ENCODE measurements at regions not wholly inside any gene's neighbourhood (a gene's known extent, or its start where the extent isn't known, plus 50 kb on each side); places are given as distances from the start of the nearest gene placed in this dataset.
A peak's percentile ranks its signal among the peaks of the same experiment; 100 is the strongest.

DNA sequence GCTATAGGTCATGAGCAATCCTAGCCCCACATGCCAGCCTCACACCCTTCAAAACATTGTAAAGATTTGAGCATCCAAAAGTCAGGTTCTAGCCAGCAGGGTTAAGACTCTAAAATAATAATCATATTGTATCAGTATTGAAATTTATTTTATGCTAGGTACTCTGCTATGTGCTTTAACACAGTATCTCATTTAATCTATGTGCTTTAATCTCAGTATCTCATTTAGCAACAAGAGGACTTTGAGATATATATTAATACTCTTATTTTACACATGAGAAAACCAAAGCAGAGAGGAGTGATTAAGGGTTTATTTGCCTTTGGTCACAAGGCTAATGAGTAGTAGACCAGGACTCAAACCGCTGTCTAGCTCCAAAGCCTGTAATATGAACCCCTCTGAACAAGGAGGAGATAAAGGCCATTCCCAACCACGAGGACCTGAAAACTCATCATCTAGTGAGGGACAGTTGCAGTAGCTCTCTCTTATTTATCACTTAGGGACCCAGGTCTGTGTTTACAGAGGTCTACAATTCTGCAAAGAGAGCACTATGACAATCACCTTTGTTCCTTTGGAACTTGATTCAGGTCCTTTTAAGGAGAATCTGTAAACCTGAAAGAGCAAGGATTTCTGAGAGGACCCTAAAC is 116.5 kb upstream of the SERTAD2 start:
- Histone ChIP-seq H2AFZ (ENCODE audit: low read length) (no peak overlapping the region), H3K9me3 (ENCODE audit: low read length) (no peaks in the 10 kb centered on the region), H3K27me3 (ENCODE audit: control insufficient read depth in 1 of 2, insufficient read depth in 2 of 2, low read length in 2 of 2) (peaks cover 2 to 55% of the 10 kb centered on the region in 2 experiments; a peak in 4 of 5 replicates), H3K9ac (ENCODE audit: insufficient read depth, low read depth, low read length) (no peak overlapping the region), H3K4me2 (ENCODE audit: low read depth, low read length) (no peak overlapping the region; the same call in 1 of the 2 replicates), H4K20me1 (ENCODE audit: insufficient read depth, low read length) (no peaks in the 10 kb centered on the region), H3K4me1 (ENCODE audit: insufficient read depth, low read length) (peaks cover 41% of the 10 kb centered on the region), H3K79me2 (ENCODE audit: insufficient read depth, low read length) (no peaks in the 10 kb centered on the region), H3K36me3 (replicated peaks in 1 of 2; ENCODE audit: control insufficient read depth in 1 of 2, insufficient read depth in 2 of 2, low read length in 2 of 2) (no peaks in the 10 kb centered on the region), H3K27ac (ENCODE audit: extremely low read length, insufficient read depth, low read length) (no peak overlapping the region), H3K4me3 (replicated peaks in 1 of 3; ENCODE audit: insufficient read depth in 1 of 3, low read depth in 2 of 3, low read length in 3 of 3) (no peak overlapping the region)
- no peak for ATAC-seq
- CTCF ChIA-PET (ENCODE audit: low intra/inter-chr PET ratio, low total read pairs): no interaction called here
- TF ChIP-seq SOX6 (IDR thresholded peaks at IDR 0.05): no peak
- TF ChIP-seq SOX6 (CRISPR knock-in tag; IDR thresholded peaks at IDR 0.05): 0 out of 2 replicates have a peak, but pooled peaks have one; percentile 11
- TF ChIP-seq ZBTB1 (CRISPR knock-in tag; IDR thresholded peaks at IDR 0.05; ENCODE audit: borderline replicate concordance): no peak
- no peak for TF ChIP-seq HDAC1 (CRISPR knock-in tag; IDR thresholded peaks at IDR 0.05)
- WGBS (ENCODE audit: low lambda C conversion rate): 0% methylated on average over 2 of the region's 2 CpGs
- no peak for DNase-seq (ENCODE audit: low spot score)
- in situ Hi-C loops (cut with HindIII; ENCODE audit: extremely low pct_ligation_motif_present, low pct_unique_long_range_greater_than_20kb): no loop called here
- intact Hi-C loops (cut with micrococcal nuclease; ENCODE audit: unreplicated experiment): no loop called here
- BruUV-seq (replicated peaks): no TSS peak
- POLR2A ChIA-PET: interaction anchor here (1.3 to 2.0 kb wide), 3 partner anchors 16 to 112 kb away, joined by 3 to 10 read pairs (median 3); no protein-coding TSS in a partner anchor
- FAIRE-seq: no peak

DNA sequence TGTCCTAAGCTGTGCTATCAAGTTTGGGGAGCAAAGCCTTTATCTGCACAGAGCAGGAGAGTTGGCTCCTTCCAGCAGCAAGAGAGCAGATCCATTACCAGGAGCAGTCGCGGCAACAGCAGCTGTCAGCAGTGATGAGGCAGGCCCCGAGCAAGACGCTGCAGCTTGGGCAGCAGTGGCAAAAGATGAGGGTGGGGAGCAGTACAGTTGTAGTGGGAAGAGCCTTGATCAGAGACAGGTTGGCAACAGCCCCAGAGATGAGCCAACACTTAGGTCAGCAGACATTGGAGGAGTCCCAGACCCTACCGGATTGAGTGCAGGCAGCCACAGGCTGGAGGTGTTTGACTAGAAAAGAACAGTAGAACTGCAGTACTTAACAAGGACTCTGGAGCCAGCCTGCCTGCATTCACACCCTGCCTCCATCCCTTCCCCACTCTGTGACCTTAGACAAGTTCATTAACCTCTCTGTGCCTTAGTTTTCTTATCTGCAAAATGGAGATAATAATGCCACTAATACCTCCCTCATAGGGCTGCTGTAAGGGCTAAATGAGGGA is 117.1 kb upstream of the SERTAD2 start:
- no peak for TF ChIP-seq ZNF788 (CRISPR knock-in tag; IDR thresholded peaks at IDR 0.05; ENCODE audit: borderline replicate concordance)
- TF ChIP-seq ZNF629 (CRISPR knock-in tag; conservative IDR thresholded peaks at IDR 0.05): 0 out of 2 replicates have a peak, but pooled peaks have one; percentile 23
- TF ChIP-seq MIER2 (CRISPR knock-in tag; IDR thresholded peaks at IDR 0.05): no peak
- TF ChIP-seq, protein P1, sequence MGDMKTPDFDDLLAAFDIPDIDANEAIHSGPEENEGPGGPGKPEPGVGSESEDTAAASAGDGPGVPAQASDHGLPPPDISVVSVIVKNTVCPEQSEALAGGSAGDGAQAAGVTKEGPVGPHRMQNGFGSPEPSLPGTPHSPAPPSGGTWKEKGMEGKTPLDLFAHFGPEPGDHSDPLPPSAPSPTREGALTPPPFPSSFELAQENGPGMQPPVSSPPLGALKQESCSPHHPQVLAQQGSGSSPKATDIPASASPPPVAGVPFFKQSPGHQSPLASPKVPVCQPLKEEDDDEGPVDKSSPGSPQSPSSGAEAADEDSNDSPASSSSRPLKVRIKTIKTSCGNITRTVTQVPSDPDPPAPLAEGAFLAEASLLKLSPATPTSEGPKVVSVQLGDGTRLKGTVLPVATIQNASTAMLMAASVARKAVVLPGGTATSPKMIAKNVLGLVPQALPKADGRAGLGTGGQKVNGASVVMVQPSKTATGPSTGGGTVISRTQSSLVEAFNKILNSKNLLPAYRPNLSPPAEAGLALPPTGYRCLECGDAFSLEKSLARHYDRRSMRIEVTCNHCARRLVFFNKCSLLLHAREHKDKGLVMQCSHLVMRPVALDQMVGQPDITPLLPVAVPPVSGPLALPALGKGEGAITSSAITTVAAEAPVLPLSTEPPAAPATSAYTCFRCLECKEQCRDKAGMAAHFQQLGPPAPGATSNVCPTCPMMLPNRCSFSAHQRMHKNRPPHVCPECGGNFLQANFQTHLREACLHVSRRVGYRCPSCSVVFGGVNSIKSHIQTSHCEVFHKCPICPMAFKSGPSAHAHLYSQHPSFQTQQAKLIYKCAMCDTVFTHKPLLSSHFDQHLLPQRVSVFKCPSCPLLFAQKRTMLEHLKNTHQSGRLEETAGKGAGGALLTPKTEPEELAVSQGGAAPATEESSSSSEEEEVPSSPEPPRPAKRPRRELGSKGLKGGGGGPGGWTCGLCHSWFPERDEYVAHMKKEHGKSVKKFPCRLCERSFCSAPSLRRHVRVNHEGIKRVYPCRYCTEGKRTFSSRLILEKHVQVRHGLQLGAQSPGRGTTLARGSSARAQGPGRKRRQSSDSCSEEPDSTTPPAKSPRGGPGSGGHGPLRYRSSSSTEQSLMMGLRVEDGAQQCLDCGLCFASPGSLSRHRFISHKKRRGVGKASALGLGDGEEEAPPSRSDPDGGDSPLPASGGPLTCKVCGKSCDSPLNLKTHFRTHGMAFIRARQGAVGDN (CRISPR knock-in tag; IDR thresholded peaks at IDR 0.05): 0 out of 2 replicates have a peak, but pooled peaks have one; percentile 16
- TF ChIP-seq ZNF768 (CRISPR knock-in tag; IDR thresholded peaks at IDR 0.05): peak; percentile 57
- TF ChIP-seq ZMYM3 (CRISPR knock-in tag; IDR thresholded peaks at IDR 0.05): 0 out of 2 replicates have a peak, but pooled peaks have one; percentile 13
- TF ChIP-seq ZNF549 (CRISPR knock-in tag; IDR thresholded peaks at IDR 0.05): no peak
- TF ChIP-seq ZNF878 (CRISPR knock-in tag; IDR thresholded peaks at IDR 0.05): no peak
- no peak for TF ChIP-seq ZC3H4 (CRISPR knock-in tag; IDR thresholded peaks at IDR 0.05; ENCODE audit: borderline replicate concordance)
- no peak for FAIRE-seq
- Histone ChIP-seq H3K4me1 (ENCODE audit: insufficient read depth, low read length) (peaks cover 41% of the 10 kb centered on the region), H3K4me3 (replicated peaks in 1 of 3; ENCODE audit: insufficient read depth in 1 of 3, low read depth in 2 of 3, low read length in 3 of 3) (no peak overlapping the region), H4K20me1 (ENCODE audit: insufficient read depth, low read length) (no peaks in the 10 kb centered on the region), H3K9me3 (ENCODE audit: low read length) (0 out of 2 replicates have a peak, but pooled peaks cover 3% of the 10 kb centered on the region), H3K27ac (ENCODE audit: extremely low read length, insufficient read depth, low read length) (no peak overlapping the region), H3K27me3 (ENCODE audit: control insufficient read depth in 1 of 2, insufficient read depth in 2 of 2, low read length in 2 of 2) (peaks cover 2 to 53% of the 10 kb centered on the region in 2 experiments; a peak in 4 of 5 replicates), H3K36me3 (replicated peaks in 1 of 2; ENCODE audit: control insufficient read depth in 1 of 2, insufficient read depth in 2 of 2, low read length in 2 of 2) (no peaks in the 10 kb centered on the region), H2AFZ (ENCODE audit: low read length) (no peak overlapping the region), H3K79me2 (ENCODE audit: insufficient read depth, low read length) (no peaks in the 10 kb centered on the region), H3K4me2 (ENCODE audit: low read depth, low read length) (no peak overlapping the region; the same call in 1 of the 2 replicates), H3K9ac (ENCODE audit: insufficient read depth, low read depth, low read length) (no peak overlapping the region)
- peak; percentile 29; the same call in 2 of the 3 replicates for ATAC-seq
- no TSS peak for BruUV-seq (replicated peaks)
- ChIA-PET POLR2A (interaction anchor here (1.3 to 1.4 kb wide), 2 partner anchors 15 to 113 kb away, joined by 3 read pairs; no protein-coding TSS in a partner anchor), CTCF (ENCODE audit: low intra/inter-chr PET ratio, low total read pairs) (no interaction called here)
- intact Hi-C loops (cut with micrococcal nuclease; ENCODE audit: unreplicated experiment) (no loop called here), in situ Hi-C loops (cut with HindIII; ENCODE audit: extremely low pct_ligation_motif_present, low pct_unique_long_range_greater_than_20kb) (no loop called here)
- no peak for DNase-seq (ENCODE audit: low spot score)
- WGBS (ENCODE audit: low lambda C conversion rate): 37% methylated on average over 5 of the region's 5 CpGs

All from HepG2 (cell line).